ENCODE measurements at regions not wholly inside any gene's neighbourhood (a gene's known extent, or its start where the extent isn't known, plus 50 kb on each side); places are given as distances from the start of the nearest gene placed in this dataset.
"Not testable (repeated sequence)": the region's sequence is repeated elsewhere in the genome, so short reads cannot be mapped to it uniquely, and the experiment has no call there.

DNA sequence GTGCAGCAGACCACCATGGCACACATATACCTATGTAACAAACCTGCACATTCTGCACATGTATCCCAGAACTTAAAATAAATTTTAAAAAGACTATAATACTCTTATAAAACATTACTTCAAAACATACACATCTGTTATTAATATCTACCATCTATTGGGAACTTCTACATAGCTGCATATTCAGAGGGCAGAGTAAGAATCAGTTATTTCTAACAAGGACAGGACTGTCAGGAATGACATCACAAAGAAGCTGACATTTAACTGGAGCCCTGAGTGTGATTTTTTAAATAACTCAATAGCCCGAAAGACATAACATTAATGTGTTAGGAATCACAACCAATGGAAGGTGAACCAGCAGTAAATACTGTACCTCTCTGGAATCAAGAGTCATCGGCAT is 276.7 kb upstream of the ECI2 start:
- no peak for DNase-seq (ENCODE audit: low read depth in 2 of 2)

DNA sequence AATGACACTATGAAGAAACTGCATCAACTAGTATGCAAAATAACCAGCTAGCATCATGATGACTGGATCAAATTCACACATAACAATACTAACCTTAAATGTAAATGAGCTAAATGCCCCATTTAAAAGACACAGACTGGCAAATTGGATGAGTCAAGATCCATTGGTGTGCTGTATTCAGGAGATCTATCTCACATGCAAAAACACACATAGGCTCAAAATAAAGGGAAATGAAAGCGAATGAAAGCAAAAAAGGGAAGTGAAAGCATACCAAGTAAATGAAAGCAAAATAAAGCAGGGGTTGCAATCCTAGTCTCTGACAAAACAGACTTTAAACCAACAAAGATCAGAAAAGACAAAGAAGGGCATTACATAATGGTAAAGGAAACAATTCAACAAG is 272.3 kb upstream of the ECI2 start:
- not testable (repeated sequence) for DNase-seq (ENCODE audit: low read depth in 2 of 2)

DNA sequence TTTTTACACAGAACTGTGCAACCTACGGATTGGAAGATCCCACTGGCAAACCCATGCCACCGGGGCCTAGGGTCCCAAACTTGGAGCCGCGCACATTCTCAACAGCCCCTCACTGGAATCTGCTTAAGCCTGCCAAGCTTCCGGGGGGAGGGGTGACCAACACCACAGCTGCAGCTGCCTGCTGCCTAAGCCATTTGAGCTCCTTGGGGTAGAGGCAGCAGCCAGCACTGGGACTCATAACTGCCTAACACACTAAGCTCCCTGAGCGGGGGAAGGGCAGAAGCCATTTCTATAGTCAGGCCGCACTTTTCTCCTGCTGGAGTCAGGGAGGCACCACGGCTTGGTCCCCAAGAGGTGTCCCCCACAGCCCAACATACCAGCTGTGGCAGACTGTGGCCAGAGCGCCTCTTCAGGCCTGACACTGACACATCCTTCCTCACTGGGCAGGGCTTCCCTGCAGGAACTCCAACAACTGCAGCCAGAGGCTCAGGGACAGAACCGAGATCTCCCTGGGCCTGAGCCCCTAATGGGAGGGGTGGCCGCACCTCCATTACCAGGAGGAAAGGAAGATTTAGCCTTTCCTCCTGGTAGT is 270.3 kb upstream of the ECI2 start:
- no peak for DNase-seq (ENCODE audit: low read depth in 2 of 2)

DNA sequence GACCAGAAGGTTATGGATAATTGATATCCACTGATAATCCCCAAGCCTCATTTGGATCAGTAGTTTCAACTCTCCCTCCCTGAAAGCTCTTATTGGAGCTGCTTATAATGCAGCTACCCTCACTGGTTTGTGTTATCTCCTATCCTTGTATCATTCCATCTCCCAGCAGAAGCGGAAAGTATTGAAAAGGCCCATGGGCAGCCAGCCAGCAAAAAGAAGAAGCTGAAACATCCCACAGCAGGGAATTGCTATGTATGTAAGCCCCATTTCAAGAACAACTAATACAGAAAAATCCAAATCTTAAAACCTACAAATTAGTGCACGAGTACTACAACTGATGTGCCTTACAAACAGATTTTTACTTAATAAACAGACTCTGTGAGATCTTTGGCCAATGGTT is 269.0 kb upstream of the ECI2 start:
- DNase-seq (ENCODE audit: low read depth in 2 of 2), result no peak

DNA sequence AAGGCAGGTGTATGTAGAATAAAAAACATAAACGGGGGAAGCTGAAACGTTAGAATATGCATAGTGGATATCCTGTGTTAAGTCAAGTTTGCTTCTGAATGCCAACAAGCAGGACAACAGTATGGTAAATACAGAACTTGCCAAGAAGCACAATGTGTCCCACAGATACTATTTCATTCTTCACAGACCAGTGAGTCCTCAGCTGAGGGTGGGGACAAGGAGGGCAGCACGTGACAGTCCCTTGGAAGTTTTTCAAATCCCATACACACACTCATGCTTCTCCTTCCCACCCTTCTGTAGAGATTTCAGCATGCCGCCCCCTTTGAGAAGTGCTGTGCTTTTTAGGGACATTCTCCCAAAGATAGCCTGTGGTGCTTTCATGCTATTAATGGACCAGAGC is 268.5 kb upstream of the ECI2 start:
- DNase-seq (ENCODE audit: low read depth in 2 of 2), result no peak

DNA sequence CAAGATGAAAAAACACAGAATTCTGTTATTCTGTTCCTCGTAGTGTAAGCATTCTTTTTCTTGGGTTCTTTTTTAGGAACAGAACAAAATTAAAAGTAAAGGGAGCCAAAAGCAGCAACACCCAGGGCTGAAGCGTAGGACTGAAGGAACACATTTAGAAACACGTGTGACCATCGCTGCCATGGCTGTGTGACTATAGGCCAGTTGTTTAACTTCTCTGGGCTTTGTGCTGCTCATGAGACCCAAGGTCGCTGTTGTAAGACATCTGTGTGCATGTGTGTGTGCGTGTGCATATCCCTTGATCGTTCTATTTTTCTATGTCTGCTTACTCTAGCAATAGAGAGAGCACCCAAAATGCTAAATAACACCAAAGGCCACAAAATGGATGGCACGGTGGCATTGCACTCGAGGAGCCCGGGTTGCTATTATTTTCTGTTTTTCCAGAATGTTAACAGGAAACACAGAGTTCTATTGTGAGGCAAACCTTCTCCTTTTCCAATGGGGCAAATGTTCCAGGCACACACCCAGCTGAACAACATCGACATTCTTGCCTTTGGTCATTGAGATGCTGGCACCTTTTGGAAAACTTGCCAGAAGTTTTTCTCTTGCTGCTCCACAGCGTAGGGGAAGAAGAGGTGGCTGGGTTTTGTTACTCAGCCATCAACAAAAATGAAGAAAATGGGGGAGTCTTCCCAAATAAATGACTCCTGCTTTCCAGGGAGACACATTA is 267.8 kb upstream of the ECI2 start:
- no peak for DNase-seq (ENCODE audit: low read depth in 2 of 2)

DNA sequence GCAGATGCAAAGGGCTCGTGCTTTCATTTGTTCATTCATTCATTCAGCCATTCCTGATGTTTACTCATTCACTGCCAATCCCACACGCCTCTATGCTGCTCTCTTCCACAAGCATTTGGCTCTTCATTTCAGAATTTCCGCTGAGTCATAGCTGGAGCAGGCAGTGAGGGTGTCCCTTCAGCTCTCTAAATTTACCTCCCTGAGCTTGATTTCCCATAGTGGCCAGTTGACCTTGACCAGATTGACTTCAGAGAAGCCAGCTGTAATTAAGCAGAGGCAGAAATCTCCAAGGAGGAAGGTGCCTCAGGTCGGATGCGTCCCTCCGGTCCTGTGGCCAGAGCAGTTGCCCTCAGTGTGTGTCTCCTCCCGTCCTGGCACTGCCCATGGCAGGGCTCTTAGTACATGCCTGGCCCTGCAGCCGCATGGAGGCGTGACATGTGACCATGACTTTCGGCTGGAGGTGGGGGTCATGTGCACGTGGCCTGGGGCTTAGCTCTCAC is 267.2 kb upstream of the ECI2 start:
- no peak for DNase-seq (ENCODE audit: low read depth in 2 of 2)

DNA sequence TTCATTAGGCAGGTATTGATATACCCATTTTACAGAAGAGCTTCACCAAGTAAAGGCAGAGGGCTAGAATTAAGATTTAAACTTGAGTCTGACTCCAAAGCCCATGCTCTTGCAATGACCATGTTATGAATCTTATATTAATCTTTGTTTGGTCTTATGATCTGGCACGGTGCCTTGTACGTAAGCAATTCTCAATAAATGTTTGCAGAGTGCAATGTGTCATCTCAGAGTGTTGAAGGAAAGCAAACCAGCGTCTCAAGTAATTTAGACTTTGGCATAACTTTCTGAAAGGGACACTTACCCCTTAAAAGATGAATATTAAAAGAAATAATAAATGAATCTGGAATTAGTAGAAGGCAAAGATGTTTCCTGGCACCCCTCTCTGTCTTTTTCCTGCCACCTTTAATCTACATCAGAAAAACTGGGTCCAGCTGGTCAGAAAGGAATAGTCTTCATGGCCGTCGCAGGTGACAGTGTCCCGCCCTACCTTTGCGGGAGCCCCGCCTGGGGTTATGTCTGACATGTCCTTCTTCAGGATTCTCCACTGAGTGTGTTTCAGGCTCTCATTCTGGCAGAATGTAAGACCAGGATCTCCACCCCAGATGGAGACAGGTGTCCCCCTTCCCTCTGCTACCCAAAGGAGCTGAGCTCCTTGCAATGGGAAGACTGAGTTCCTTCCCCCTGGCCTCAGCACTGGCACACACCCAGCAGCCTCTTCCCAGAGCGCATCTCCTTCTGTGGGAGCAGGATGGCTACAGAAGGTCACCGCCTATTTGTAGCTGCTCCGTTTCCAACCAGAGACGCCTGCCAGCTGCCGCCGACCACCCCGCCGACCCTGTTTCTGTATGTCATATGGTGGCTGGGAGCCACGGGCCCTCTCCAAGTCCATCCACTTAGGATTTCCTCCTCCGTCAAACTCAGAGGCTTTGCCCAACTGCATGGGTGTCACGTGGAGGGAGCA is 266.3 kb upstream of the ECI2 start:
- DNase-seq (ENCODE audit: low read depth in 2 of 2), result no peak

DNA sequence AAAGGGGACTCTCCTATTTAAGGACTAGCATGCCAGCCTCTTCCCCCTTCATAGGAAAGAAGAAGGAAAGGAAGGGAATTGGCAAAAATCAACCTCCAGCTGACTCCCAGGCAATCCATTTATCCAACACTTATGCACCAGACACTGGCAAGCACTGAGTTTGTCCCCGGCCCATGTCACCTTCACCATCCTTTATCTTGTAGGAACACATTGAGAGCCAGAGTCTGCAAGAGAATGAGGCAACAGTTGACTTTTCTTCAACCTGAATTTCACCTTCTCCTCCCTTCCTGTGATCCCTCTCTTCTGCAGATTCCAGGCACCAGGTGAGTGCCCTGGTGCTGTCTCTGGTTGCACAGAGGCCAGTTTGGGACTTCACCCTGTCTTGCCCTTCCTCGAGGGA is 264.3 kb upstream of the ECI2 start:
- no peak for DNase-seq (ENCODE audit: low read depth in 2 of 2)

DNA sequence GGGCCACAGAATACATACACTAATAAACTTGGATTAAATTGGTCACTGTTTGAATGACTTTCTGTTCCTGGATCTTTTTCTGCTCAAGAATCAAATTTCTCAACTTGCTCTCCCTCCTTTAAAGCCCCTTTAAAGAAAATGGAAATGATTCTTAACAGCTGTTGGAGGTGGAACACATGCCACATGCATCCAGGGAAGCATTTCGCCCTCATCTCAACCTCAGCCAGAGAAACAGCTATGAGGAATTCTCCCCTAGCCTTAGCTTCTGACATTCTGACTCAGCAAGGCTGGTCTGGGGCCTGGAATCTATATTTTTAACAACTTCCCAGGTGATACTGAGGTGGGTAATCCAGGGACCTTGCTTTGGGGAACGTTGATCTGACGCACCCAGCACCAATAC is 263.4 kb upstream of the ECI2 start:
- no peak for DNase-seq (ENCODE audit: low read depth in 2 of 2)

DNA sequence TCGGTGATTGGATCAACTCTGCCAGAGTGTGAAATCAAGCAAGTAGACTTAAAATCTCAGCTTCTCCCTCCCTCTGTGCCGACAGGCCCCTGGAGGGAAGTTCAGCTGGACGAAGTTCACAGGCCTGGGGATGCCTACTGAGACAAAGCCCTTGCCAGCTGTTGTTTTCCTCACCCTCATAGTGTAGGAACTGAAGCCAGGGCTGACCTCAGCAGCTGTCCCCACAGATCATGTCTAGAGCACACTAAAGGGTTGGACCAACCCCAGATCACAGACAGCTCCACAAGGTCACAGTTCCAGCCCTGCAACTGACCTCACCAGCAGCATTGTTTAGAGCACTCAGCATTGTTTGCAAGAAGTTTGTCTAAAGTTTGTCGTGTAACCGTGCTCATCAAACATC is 261.9 kb upstream of the ECI2 start:
- no peak for DNase-seq (ENCODE audit: low read depth in 2 of 2)

DNA sequence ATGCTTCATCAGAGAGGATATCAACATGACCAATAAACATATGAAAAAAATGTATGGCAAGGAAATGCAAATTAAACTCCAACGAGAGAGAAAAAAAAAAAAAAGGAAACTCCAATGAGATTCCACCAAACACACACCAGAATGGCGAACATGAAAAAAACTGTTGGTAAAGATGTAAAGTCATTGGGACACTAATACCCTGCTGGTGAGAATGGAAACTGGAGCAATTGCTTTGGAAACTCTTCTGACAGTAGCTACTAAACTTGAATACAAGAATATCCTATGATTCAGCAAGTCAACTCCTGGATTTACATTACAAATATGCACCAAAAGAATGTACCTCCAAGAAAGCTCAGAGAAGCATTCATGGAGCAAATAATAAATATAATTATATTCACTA is 260.7 kb upstream of the ECI2 start:
- DNase-seq (ENCODE audit: low read depth in 2 of 2), result no peak

DNA sequence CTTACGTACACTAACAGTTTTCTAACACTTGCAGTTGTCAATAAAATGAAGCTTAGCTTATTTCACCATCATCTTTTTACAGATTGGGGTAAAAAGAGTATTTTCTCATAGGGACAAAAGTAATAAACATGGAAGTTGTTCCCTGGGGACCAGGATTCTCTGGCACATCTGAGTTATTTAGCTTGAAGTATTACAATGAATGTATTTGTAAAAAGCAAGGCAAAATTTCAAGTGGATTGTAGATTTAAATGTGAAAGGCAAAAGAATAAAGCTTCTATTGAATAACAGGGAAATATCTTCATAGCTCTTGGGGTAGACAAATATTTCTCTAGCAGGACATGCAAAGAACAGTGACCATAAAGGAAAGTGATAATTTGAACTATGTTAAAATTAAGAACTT is 260.0 kb upstream of the ECI2 start:
- no peak for DNase-seq (ENCODE audit: low read depth in 2 of 2)

DNA sequence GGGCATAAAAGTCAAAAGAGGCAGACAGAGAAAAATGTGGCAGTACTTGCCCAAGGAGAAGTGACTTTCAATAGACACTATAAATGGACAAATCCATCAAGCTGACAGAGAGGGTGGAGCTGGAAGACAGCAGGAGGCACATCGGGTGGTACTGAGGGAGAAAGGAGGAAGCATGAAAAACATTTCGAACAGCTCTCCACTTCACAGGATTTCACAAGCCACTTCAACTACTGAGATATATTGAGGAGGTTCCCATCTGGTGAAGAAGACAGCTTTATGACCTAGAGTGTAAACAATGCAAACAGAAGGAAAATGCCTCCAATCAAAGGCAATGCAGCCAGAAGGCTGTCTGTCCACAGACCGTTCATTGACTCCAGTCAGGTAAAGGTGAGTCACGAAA is 259.4 kb upstream of the ECI2 start:
- no peak for DNase-seq (ENCODE audit: low read depth in 2 of 2)

DNA sequence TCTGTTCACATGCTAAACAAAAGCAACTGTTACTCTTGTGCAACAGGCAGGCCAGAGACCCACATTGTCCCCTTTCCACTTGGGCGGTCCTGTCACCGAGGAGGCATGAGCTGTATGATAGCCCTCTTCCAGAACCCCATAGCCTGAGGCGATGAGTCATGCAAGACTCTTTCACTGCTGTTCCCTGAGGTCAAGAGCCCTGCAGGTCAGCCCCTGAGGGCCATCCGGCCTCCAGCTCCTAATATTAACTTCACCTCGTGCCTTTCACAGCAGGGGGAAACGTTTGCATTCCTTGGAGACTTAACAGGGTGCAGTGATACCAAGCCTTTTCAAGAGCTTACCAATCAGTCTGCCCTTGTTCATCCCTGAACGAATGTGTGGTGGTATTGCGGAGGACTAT is 253.3 kb upstream of the ECI2 start:
- no peak for DNase-seq (ENCODE audit: low read depth in 2 of 2)

DNA sequence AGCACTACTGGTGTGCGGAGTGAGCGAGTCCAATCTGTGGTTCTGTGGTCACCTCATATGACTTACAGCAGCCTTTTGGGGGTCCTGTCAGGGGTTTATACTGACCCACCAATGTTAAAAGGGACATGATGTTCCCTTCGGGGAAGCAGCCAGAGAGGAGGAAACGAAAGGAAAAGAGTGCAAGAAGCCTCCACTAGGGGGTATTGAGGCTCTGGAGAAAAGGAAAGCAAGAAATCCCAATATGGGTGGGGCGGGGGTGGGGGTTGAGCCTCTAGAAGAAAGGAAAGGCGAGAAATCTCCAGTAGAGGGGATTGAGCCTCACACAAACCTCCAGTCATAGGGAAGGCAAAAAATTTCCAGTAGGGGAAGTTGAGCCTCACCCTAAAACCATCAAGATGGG is 249.3 kb upstream of the ECI2 start:
- DNase-seq (ENCODE audit: low read depth in 2 of 2), result no peak

DNA sequence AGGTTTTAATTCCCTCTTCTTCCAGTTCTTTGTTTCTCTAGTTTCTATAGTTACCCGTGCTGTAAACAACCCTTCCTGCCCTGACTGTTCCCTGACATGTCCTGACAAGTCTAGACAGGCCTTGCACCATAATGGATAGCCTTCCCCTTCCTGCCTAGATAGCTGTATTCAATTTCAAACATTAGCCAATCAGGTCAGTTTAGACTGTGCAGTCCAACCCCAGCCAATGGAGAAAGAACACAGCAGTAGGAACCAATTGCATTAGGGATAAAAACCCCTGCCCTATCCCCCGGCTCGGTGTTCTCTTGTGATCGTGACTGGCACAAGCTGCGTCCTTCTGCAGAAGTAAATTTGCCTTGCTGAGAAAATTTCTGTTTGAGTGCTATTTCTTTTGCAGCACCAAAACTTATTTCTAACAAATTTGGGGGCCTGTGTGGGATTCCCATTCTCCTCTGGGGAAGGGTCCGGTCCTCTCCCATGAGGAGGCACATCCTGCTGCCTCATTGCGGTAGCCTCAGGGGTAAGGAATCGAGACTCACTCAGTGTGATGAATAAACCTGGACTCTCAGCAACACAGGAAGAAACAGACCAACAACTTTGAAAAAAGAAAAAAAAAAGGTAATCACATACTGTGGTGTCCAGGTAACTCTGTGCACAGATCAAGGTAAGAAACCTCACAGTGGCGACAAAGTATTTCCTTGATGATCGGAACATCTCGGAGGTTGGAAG is 248.7 kb upstream of the ECI2 start:
- DNase-seq (ENCODE audit: low read depth in 2 of 2), result no peak

DNA sequence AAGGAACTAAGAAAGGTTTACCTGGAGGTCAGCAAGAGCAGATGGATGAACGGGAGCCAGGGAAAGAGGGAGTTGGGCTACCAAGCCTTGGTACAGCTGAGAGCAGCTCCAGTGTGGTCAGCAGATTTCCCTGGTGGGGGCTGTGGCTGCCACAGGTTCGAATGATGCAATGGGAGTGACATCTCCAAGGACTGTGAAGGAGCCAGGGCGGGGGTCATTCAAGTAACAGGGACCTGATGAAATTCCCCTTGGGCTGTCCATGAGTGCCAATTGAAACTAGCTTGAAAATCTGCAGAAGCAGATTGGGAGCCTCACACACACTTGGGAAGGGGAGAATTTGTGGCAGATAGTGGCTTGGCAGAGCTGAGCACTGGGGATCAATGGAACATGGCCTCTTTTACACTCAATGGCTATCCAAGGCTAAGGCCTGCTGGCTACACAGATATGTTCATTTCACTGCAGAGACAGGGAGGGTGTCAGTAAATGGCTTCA is 247.0 kb upstream of the ECI2 start:
- DNase-seq (ENCODE audit: low read depth in 2 of 2), result no peak

DNA sequence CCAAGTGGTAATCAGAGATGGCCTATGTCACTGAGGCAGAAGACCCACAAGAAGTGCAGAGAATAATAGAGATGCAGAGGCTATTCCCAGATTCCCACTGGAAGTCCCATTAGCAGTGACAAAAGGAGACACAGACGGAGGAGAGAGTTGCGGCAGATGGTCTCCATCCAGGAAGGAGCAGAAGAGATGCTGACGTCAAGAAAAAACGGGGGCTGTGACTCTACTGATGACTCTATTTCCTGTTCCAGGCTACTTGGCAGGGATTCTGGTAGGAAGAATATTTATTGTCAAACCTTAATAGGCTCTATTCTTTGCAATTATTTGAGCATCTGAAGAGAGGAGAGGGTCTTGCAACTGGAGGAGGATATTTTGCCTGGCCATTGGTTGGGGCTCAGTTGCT is 246.0 kb upstream of the ECI2 start:
- no peak for DNase-seq (ENCODE audit: low read depth in 2 of 2)

DNA sequence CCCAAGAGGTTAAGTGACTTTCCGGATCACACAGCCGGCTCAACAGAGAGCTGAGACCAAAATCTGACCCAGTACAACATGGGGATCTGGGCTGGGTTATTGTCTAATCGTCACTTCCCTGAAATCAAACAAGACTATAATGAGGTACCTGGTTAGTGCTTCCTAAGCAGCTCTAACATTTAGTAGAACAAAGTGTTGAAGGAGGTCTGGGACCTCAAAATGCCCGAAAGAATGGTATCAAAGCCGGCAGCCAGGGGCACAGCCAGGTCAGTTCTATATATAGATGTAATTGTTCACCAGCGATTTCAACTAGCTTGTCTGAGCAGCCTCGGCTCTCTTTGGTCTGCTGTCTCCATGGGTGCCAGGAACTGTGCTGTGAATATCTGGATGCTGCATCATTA is 245.5 kb upstream of the ECI2 start:
- DNase-seq (ENCODE audit: low read depth in 2 of 2), result no peak

DNA sequence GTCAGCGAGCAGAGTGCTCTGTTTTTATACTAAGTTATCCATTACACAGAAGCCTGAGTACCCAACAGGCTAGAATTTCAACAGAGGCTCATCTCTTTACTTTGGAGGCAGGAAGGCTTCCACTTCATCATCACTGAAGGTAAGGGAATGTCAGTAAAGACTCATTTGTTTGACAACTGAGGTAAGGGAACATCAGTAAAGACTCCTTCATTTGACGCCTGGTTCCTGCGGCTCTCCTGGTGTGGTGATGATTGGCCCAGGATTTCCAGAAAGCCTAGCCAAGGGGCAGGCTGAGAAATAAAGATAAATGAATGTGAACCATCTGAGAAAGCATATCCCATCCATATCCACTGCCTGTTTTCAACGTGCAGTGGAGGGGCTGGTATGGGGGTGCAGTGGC is 244.6 kb upstream of the ECI2 start:
- DNase-seq (ENCODE audit: low read depth in 2 of 2), result no peak
